Activated CD4-positive, CD25-positive, alpha-beta regulatory T cell treated with anti-CD3 and anti-CD28 coated beads, Interleukin-2, amount 50 U/mL, for 24 hours (primary cell): ENCODE measurements at regions not wholly inside any gene's neighbourhood (a gene's known extent, or its start where the extent isn't known, plus 50 kb on each side); places are given as distances from the start of the nearest gene placed in this dataset.

Experiments used
- ATAC-seq, 2 donors: fragments of 150-1000 bp; cut with Tn5 transposase; one replicate each; pipeline ENCODE4 v1.10.0; 2021; ENCODE audit warnings: mild to moderate bottlenecking in 1 of 2, moderate library complexity in 1 of 2

- ATAC-seq = no peak
Measured at GRCh38 chr11:97814325-97814959, 1206.3 kb upstream of the CNTN5 start.

DNA sequence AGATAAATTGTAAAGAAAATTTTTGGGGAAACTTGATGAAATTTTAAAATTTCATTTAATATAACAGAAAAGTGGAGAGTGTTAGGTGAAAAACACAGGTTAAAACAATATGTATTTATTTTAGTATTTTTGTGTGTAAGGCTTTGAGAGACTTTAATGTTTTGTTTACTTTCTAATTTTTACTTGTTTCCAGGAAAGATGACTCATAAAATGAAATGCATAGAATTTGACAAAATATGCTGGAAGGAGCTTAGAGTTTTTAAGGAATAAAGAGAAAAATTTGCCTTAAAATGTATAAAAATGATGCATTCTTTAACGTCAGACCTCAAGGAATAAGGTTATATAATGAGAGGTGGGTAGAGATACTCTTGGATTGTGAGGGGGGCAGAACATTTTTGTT, 1205.1 kb upstream of the CNTN5 start:
- ATAC-seq = no peak

GRCh38 chr11:97832451-97832850, 1188.3 kb upstream of the CNTN5 start:
- ATAC-seq = no peak

DNA sequence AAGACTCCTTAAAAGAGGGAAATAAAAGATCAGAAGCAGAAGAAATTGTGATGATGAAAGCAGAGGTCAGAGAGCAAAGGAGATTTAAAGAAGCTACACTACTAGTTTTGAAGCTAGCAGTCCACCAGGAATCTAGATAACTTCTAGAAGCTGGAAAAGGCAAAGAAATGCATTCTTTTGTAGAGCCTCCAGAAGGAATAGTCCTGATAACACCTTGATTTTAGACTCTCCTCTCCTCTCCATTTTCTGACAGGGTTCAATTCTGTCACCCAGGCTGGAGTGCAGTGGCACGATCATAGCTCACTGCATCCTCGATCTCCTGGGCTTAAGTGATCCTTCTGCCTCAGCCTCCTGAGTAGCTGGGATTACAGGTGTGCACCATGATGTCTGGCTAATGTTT, 1187.3 kb upstream of the CNTN5 start:
- no peak for ATAC-seq

- no peak for ATAC-seq
Measured at GRCh38 chr11:97844016-97844415, 1176.7 kb upstream of the CNTN5 start.

- ATAC-seq = no peak
Measured at GRCh38 chr11:97847730-97848129, 1173.0 kb upstream of the CNTN5 start.

DNA sequence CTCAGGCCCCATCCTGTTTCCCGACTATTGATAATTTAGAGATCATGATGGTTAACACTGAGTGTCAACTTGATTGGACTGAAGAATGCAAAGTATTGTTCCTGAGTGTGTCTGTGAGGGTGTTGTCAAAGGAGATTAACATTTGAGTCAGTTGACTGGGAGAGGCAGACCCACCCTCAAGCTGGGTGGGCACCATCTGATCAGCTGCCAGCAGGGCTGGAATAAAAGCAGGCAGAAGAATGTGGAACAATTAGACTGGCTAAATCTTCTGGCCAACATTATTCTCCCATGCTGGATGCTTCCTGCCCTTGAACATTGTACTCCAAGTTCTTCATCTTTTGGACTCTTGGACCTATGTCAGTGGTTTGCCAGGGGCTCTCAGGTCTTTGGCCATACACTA, 1170.0 kb upstream of the CNTN5 start:
- no peak for ATAC-seq

DNA sequence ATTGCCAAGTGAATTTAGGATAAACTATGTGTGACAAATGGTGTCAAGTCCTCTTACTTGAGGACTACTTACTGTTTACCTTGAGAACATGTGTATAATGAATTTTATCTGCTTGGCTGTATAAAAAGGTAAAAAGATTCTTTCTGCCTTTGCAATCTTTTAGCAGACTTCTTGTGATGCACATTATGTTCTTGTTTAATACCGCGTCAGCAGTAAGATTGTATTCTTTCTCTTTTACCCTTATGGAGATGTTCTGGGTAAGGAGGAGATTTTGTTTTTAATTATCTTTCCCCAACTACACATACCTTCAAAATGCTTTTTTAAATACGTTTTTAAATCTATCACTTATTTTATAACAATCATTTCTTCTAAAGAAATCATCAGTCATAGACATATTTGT, 1166.4 kb upstream of the CNTN5 start:
- ATAC-seq = no peak

- no peak for ATAC-seq
Measured at GRCh38 chr11:97854877-97855276, 1165.9 kb upstream of the CNTN5 start.

- no peak for ATAC-seq
Measured at GRCh38 chr11:97856666-97857065, 1164.1 kb upstream of the CNTN5 start.

GRCh38 chr11:97860237-97860636, 1160.5 kb upstream of the CNTN5 start:
- no peak for ATAC-seq

GRCh38 chr11:97862021-97862420, 1158.7 kb upstream of the CNTN5 start:
- ATAC-seq = no peak

DNA sequence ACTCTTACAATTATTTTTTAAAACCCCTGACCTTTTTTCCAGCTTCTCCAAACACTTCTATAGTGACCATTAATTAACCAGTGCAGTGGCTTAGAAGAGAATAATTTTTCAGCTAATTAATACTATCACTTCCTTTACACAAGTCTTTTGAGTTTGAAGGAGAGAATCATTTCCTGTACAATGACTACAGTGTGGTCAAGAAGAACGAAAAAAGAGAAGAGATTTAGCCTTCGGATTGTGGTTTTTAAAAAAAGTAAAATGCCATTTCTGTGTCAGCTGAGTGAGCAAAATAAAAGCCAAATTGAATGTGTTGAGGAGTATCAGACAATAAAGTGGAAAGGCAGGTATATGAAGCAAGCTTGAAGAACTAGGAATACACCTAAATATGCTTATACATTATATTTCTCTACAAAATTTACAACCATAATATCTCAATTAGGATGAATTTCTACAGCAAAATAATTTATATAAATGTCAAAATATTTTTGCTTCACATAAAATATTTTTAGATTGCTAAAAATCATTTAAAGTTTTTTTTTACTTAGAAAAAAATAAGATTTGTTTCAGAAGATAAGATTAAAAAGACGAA, 1155.2 kb upstream of the CNTN5 start:
- ATAC-seq = no peak

- no peak for ATAC-seq
Measured at GRCh38 chr11:97871816-97872215, 1148.9 kb upstream of the CNTN5 start.

- ATAC-seq = no peak
Measured at GRCh38 chr11:97880209-97880608, 1140.5 kb upstream of the CNTN5 start.

GRCh38 chr11:97883086-97883485, 1137.7 kb upstream of the CNTN5 start:
- ATAC-seq = no peak

DNA sequence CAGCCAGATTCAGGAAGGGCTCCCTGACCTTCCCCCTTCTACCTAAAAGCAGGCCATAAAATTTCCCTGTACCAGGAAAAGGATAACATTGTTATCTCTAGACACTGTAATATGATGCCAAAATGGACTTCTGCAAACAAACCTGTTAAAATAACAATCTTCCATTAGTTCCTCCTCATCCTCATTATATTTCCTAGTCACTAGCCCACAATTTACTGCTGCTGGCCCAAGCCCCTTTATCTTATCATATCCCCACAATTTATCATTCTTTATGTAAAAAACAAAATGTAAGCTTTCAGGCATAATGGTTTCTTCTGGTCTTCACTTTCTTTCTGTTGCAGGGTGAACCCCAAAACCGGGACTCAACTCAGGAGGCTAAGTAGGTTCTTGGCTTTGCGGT, 1132.1 kb upstream of the CNTN5 start:
- ATAC-seq = no peak

DNA sequence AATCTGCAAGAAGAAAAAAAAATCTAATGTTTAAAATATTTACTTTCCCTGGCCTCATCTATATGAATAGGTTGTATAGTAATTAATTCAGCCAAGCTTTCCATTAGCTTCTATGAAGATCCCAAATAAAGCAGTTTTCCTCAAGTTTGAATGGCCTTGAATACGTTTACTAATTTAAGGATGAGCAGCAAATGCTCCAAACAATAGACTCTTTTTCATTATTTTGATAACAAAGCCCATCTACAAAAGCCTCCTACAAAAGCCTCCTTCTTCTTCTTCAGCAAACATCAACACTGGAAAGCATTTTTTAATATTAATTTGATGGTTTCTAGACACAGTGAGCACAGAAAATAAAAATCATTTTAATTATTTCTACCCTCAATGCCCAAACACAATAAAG, 1130.3 kb upstream of the CNTN5 start:
- no peak for ATAC-seq

DNA sequence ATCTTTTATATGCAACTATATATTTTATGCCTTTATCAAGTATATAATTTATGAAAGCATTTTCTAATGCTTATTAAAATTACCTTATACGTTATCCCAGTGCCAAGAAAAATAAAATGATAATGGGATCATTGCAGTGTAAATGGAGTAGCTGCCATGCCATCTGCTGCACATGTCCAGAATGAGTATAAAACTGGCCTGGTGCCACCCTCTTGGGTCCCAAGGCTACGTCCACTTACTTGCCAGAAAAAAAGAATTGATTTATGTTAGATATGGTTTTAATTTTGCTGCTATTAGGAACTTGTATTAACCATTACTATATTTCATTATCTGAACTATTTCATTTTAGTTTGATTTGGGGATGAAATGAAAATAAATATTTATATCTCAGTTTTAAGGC, 1127.1 kb upstream of the CNTN5 start:
- no peak for ATAC-seq

GRCh38 chr11:97894978-97895377, 1125.8 kb upstream of the CNTN5 start:
- ATAC-seq = no peak

DNA sequence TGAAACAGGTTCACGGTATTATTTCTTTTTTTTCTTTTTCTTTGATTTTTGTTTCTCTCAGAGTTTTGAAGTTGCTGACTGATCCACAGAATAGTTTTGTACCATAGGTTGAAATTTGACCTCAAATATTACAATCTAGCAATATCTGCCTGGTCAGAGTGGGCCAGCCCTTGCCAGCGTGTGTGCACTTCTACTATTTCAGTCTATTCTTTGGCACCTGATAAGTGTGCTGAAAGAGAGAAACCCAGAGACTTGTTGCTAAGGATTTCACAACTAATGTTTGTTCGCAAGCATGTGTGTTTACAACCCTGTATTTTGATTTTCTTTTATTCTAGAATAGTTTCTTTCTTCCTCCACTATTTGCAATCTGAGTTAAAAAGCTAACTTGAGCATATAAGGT, 1125.2 kb upstream of the CNTN5 start:
- no peak for ATAC-seq

DNA sequence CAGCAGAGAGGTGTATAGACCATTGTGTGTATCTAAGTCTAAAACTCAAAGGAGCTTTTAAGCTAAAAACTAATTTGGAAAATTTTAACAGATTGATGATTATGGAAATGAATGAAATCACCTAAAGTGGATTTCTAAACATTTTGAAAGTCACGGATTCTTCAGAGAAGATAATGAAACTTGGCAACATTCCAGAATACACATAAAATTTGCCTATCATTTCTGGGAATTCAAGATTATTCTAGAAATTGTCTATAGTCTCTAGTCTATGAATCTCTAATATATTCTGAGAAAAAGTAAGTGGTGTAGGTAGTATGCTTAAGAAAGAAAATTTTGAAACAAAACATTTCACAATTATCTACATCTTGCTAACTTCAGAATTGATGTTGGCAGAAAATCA, 1117.9 kb upstream of the CNTN5 start:
- no peak for ATAC-seq

GRCh38 chr11:97905101-97905500, 1115.6 kb upstream of the CNTN5 start:
- ATAC-seq = no peak

DNA sequence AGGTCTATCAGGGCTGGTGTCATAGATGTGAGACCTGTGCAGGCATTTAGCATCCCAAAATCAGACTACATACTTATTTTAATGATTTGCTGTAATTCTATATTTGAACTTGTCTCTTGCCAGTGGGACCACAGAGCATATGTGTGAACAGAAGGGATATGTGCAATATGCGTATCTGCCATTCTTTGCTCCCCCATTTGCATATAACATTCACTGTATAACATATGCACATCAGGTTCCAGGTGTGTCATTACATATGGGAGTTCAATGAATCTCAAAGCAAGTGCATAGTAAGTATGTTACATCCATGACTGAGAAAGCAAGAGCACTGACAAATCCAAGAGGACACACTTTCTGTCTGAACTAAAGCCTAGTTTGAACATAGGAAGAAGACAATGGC, 1115.1 kb upstream of the CNTN5 start:
- ATAC-seq = no peak

DNA sequence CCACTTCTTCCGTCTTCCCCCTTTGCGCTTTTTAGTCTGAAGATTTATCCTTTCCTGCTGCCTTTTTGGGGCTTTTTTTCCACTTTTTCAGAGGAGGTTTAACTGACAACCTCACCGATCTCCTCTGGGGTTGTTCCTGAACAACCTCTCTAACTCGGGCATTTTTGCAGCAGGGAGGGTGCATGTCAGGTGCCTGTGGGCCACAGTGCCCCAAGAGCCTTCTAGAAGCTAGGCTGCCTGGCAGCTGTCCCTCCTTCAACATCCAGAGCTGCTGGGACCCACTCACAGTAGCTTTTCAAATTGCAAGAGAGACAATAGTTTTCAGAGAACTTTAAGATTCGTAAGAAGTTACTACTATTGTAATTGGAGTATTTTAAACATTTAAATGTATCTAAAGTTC, 1112.4 kb upstream of the CNTN5 start:
- no peak for ATAC-seq
